ENCODE measurements at regions not wholly inside any gene's neighbourhood (a gene's known extent, or its start where the extent isn't known, plus 50 kb on each side); places are given as distances from the start of the nearest gene placed in this dataset.
"Not testable (repeated sequence)": the region's sequence is repeated elsewhere in the genome, so short reads cannot be mapped to it uniquely, and the experiment has no call there.

DNA sequence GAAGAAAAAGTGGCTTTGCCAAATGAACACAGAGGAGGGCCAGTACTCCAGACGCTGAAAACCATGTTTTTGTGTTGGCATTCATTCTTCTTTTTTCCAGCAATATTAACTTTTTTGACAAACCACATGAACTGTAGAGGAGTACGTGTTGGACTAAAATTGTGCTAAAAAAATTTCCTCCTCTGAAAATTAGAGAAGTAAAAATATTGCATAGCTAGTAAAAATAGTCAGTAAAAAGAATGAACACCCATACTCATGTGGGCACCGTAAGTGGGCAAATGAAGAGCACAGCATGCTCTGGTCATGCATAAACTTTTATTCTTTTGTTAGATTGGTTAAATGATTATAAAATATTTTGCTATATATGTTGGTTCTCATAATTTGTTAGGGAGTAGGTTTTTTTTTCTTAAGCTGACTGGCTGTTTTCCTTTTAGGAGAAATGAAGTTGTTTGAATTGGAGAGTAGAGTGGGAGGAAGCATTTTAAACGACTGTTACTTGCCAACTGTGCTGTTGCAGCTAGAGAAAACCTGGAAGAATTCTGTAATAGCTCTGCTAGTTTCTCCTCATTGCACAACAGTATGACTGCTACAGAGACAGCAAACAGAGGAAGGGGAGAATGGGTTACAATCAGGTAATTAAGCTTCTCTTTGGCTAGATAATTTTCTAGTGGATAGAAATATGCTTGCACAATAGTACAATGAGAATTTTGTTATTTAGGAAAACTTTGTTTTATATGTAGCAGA is 222.4 kb downstream of the KCTD12 start:
- intact Hi-C loops (cut with DNase I) = no loop called here
- Histone ChIP-seq H3K27me3 (no peaks in the 10 kb centered on the region), H3K4me3 (peak overlapping the region in 1 of 2 donors; percentile 20), H3K27ac (peak overlapping the region; percentile 10 to 62), H3K4me1 (no peaks in the 10 kb centered on the region), H3K9me3 (no peaks in the 10 kb centered on the region), H3K36me3 (no peaks in the 10 kb centered on the region)
- TF ChIP-seq CTCF (IDR thresholded peaks at IDR 0.05) = no peak
- no peak for DNase-seq (ENCODE audit: low spot score in 2 of 2)

- intact Hi-C loops (cut with DNase I); H3K27ac ChIP-seq; H3K27me3 ChIP-seq; H3K36me3 ChIP-seq; H3K4me1 ChIP-seq; H3K4me3 ChIP-seq; H3K9me3 ChIP-seq: not testable (repeated sequence)
- peak in 1 of 2 donors; percentile 64 for DNase-seq (ENCODE audit: low spot score in 2 of 2)
Measured at GRCh38 chr13:76659074-76659473, 227.1 kb downstream of the KCTD12 start.

DNA sequence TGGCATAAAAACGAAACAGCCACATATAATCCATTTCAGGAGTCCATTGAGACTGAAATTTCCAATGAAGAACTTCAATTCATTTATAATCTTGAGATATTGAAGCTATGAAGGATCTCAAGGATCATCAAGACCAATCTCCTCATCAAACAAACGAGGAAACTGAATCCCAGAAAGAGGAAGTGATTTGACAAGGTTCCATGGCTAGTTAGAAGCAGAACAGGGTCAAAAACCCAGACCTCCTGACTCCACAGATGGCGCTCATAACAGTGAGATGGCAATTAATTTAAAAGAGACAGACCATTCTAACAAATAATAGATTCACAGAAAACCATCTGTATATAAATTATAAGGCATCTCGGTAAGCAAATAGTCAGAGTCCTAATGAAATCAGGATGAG is 229.7 kb downstream of the KCTD12 start:
- Histone ChIP-seq H3K4me3 (no peak overlapping the region), H3K27ac (no peak overlapping the region), H3K36me3 (no peaks in the 10 kb centered on the region), H3K27me3 (no peaks in the 10 kb centered on the region), H3K4me1 (no peaks in the 10 kb centered on the region), H3K9me3 (no peaks in the 10 kb centered on the region)
- DNase-seq (ENCODE audit: low spot score in 2 of 2) = no peak
- no peak for TF ChIP-seq CTCF (IDR thresholded peaks at IDR 0.05)
- intact Hi-C loops (cut with DNase I) = no loop called here

DNA sequence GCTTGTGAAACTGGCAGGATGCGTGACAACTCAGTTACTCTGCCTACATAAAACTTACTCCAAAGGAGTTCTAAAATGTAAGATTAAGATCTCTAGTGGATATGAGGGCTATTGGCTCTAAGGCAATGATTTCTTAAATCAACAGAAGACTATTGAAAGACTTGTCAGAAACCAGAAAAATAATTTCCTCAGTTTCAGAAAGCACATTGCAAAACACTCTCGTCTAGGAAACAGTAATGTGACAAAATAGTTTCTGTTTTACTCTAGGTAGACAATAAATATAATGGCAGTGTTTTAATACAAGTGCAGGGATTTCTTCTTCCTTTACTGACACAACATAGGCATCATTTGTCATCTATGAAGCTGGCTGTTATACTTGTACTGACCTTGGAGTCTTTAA is 230.1 kb downstream of the KCTD12 start:
- Histone ChIP-seq H3K4me1 (no peaks in the 10 kb centered on the region), H3K27ac (no peak overlapping the region), H3K27me3 (no peaks in the 10 kb centered on the region), H3K4me3 (no peak overlapping the region), H3K9me3 (no peaks in the 10 kb centered on the region), H3K36me3 (no peaks in the 10 kb centered on the region)
- no peak for TF ChIP-seq CTCF (IDR thresholded peaks at IDR 0.05)
- intact Hi-C loops (cut with DNase I) = no loop called here
- DNase-seq (ENCODE audit: low spot score in 2 of 2) = no peak

DNA sequence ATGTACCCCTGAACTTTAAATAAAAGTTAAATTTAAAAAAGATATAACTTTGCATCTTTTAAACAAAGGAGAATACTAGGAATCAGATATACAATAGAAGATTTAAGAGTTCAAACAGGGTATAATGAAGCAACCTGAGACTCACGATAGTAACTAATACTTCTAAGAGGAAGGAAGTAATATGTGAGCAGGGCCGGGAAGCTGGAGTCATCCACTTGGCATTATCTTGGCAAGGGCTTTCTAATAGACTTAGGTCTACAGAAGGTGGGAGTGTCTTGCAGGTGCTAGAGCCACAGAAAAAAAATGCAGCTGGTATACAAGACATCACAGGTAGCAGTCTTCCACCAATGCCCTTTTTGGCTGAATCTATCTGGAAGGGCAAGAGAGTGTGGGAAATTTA is 231.9 kb downstream of the KCTD12 start:
- H3K27me3 ChIP-seq = no peaks in the 10 kb centered on the region

DNA sequence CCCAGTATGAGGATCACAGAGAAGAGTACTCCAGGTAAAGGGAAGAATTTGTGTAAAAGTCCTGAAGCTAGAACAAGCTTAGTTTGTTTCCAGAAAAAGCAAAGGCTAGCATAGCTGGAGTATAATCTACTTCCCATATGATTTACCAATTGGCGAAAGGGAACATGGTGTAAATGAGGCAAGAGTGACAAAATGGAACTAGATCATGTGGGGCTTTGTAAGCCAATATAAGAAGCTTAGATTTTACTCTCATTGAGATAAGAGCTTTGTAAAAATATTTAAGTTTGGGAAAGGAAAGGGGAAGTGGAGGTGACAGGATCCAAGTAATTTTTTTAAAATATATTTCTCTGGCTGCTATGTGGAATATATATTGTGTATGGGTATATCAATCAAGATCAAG is 234.9 kb downstream of the KCTD12 start:
- Histone ChIP-seq H3K9me3 (no peaks in the 10 kb centered on the region), H3K27ac (no peak overlapping the region), H3K36me3 (no peaks in the 10 kb centered on the region), H3K4me1 (peaks cover 0 to 2% of the 10 kb centered on the region in 2 donors), H3K4me3 (no peak overlapping the region), H3K27me3 (no peaks in the 10 kb centered on the region)
- no peak for DNase-seq (ENCODE audit: low spot score in 2 of 2)
- TF ChIP-seq CTCF (IDR thresholded peaks at IDR 0.05) = no peak
- intact Hi-C loops (cut with DNase I) = no loop called here

More for the DNA sequence above, 231.9 kb downstream of the KCTD12 start:
- TF ChIP-seq CTCF (IDR thresholded peaks at IDR 0.05) = no peak
- intact Hi-C loops (cut with DNase I) = no loop called here
- Histone ChIP-seq H3K27ac (no peak overlapping the region), H3K4me3 (no peak overlapping the region), H3K4me1 (no peaks in the 10 kb centered on the region), H3K36me3 (no peaks in the 10 kb centered on the region), H3K9me3 (no peaks in the 10 kb centered on the region)
- no peak for DNase-seq (ENCODE audit: low spot score in 2 of 2)

Measured in ascending aorta (tissue), 2 donors.